Globus pallidus (tissue), 1 donor: ENCODE measurements at regions not wholly inside any gene's neighbourhood (a gene's known extent, or its start where the extent isn't known, plus 50 kb on each side); places are given as distances from the start of the nearest gene placed in this dataset.
"Not testable (repeated sequence)": the region's sequence is repeated elsewhere in the genome, so short reads cannot be mapped to it uniquely, and the experiment has no call there.

Experiments used
- DNase-seq: peaks from one replicate; pipeline ENCODE4 v3.0.0-alpha.2; 2015; ENCODE audit warnings: low spot score

DNA sequence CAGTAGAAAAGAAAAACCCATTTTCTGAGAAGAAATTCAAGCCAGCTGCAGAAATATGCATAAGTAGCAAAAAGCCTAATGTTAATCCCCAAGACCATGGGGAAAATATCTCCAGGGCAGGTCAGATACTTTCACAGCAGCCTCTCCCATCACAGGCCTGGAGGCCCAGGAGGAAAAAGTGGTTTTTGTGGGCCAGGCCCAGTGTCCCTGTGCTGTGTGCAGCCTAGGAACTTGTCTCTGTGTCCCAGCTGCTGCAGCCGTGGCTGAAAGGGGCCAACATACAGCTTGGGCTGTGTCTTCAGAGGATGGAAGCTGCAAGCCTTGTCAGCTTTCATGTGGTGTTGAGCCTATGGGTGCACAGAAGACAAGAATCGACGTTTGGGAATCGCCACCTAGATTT is 581.0 kb downstream of the C4orf33 start:
- DNase-seq = no peak

DNA sequence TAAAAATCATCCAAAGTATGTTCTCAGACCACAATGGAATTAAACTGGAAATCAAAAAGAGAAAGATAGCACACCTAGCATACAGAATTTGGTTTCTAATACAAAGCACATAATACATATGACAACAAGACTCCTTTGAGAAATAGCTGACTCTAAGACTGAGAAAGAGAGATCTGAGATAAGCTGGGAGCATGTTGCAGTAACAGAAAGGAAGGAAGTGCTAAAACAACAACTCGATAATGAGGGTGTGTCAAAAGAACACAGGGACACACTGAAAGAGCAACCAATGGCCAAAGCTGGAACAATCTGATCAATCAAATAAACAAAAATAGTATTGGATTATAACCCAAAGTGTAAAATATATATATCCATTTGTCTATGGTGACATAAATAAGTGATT is 586.6 kb downstream of the C4orf33 start:
- no peak for DNase-seq

DNA sequence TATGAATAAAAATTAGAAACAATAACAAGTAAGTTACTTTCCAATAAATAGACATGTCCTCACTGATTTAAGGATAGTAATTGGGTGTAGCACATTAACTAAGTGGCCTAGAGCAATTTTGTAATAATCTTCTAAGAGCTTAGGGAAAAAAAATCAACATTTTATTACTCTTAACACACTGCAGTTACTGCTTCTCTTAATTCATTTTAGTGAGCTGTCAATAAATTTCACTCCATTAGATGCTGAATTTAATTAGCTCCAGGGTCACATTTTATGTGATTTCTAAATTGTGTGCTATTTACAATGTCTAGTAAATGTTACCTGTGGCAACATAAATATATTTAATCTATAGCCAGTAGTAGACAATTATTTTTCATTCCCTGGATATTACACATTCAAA is 612.0 kb downstream of the C4orf33 start:
- no peak for DNase-seq

DNA sequence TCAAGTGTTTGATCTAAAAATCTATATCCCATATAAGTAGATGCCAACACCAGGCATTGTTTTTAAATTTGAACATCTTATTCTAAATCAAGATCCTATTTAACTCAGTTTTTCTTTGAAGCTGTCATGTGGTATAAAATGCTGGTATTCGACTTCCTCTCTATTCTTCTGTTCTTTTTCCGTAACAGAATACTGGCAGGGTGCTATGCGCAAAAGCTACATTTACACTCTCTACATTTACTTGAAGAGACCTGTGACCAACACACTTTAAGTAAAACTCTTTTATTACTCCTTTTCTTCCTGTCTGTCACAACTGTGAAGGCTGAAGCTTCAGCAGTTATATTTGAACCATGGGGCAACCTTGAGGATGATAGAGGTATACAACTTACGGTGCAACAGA is 612.8 kb downstream of the C4orf33 start:
- DNase-seq = no peak

DNA sequence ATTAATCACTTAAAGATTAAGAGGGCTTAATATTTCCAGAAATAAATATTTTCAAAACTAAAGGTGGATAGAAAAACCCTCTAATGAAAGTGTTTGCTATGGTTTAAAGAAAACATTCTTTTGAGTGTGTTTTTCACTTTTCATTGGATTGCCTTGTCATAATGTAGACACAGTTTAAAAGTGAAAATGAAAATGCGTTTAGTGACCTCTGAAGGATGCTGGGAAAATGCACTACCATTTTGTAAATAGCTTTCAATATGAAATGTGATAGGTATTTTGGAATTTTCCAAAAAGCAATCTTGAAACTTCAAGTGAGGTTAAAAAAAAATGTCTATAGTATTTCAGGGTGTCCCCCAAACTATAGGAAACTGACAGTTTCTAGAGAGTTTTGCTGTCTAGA is 642.2 kb downstream of the C4orf33 start:
- DNase-seq = no peak

DNA sequence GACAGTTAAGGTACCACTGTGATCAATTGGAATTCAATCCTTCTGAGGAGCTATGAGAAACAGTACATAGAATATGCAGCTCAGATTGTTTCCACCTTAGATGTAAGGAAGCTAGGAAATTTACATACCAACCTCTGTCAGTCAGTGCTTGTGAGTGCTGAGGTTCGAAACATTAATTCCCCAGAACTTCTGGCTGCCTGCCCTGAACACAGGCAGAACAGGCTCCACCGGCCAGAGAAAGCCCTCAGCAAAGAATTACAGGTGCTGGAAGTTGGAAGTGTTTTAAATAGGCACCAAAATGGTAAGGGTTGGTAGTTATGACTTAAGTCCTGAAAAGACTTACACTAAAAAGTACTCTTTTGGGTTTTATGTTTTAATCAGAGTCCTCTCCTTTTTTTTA is 651.8 kb downstream of the C4orf33 start:
- no peak for DNase-seq

DNA sequence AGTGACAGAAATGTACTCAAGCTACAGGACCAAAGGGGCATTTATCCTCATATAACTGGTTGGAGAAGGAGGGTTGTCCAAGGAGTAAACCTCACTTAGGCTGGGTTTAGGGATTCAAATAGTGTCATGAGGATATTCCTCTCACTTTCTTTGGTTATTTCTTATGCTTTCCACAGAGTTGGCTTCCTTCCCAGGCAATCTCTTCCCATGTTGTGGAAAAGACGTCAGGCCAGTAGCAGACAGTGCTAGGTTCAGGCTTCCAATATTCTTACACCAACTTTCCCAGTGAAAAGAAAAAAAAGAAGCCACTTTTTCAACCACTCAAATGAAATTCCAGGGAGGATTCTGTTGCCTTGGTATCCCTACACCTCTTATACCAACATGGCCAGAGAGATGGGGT is 653.0 kb downstream of the C4orf33 start:
- DNase-seq = no peak

DNA sequence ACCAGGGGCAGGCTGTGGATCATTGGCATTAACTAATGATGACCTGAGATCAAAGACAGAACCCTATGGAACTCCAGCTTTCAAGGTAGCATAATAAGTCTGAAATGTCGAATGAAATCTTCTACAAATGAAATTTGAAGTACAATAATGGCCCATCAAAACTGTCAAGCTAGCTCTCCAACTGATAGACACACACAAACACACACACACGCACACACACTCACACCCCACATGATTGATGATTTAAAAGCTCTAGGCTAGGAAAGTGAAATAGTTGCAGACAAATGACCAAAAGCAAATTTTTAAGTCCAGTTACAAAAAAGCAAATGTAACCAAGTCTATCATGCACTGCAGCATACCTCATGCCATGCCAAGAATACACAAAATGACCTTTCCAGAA is 655.7 kb downstream of the C4orf33 start:
- no peak for DNase-seq

DNA sequence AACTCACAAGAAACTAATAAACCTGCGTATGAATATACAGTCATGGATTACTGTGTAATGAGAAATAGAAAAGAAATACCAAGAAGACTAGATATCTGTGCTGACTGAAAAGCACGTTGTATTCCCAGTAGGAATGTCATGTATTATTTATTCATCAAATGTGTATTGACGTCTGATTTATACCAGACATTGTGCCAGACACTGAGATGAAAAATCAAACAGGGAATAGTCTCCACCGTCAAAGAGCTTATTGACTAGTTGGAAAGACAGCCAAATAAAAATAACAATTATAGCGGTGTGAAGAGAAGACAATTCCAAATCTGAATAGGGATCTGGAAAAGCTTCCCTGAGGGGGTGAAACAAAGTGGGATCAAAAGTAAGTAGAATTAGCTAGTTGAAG is 687.6 kb downstream of the C4orf33 start:
- DNase-seq = no peak

DNA sequence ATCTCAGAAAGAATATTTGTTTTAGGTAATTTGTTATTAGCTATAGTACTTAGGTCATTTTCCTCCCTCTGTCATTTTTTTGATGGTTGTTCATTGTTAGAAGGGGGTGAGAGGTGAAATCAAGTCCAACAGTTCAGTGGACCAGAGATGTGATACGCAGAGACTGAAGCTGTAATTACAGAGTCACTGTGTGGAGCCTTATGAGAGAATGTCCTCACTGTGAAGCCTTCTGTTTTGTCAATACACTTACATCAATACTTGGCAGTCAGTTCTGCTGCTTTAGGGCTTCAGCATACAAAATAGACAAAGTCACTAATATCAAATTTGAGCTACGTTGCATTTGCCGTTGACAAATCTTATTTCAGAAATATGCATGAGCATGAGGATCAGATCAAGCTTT is 692.5 kb downstream of the C4orf33 start:
- DNase-seq = peak; percentile 12

DNA sequence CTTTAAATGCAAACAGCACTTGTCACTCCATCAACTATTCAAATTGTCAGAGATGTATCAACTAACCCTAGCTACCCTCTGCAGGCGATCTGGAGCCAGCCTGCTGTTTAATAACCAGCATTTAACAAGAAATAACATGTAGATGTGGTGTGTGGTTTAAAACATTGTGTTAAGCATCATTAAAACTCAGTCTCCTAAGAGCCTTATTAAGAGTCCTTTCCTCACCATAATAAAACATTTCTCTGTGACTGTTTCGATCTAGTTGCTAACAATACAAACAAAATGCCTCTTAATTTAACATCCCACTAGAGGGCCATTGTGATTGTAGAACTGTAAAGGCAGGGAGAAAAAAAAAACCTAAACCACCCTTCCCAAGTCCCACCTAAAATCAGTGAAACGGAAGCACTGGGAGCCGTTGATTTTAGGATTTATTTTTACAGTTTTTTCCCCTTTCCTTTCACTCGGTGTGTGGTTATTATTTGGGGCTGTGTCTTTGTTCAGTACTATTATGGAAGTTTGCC is 708.6 kb downstream of the C4orf33 start:
- DNase-seq = no peak

DNA sequence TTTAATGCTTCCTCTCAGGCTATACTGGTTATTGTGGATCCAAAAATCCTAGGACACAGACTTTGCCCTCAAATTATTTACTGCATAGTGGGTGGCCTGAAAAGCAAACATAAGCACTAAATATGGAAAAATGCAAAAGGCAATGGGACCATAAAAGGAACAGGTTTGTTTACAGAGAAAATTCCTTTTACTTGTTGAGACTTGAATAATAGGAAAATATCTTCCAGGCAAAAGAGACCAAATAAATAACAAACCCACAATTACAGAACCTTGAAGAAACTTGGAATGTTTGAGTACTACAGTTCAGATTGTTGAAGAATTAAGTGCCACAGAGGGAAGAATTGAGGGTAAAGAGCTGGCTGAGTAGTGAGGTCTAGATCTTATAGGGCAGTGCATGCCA is 711.0 kb downstream of the C4orf33 start:
- DNase-seq = no peak

DNA sequence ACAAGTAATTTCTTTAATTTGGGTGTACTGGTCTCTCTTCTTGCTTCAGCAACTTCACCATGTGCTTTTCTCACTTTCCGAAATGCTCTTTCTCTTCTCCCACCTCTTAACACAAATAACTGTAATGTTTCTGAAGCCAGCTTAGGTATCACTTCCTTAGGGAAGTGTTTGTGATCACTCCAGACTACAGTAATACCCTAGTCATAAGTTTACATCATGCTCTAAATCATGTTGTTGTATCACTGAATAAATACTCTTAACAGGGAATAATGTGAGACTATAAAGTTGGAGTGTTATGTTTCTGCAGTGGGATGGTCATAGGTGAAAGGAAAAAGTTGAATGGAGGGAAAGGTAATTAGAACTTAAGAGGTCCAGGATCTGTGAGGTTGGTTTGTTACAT is 712.3 kb downstream of the C4orf33 start:
- no peak for DNase-seq

DNA sequence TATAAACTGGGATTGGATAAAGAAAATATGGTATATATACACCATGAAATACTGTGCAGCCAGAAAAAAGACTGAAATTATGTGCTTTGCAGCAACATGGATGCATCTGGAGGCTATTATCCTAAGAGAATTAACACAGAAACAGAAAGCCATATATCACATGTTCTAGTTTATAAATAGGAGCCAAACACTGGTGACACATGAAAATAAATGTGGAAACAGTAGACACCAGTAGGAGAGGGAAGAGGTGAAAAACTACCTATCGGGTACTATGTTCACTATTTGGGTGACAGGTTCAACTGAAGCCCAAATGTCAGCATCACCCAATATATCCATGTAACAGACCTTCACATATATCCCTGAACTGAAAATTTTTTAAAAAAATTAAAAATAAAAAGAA is 725.1 kb downstream of the C4orf33 start:
- DNase-seq = no peak

DNA sequence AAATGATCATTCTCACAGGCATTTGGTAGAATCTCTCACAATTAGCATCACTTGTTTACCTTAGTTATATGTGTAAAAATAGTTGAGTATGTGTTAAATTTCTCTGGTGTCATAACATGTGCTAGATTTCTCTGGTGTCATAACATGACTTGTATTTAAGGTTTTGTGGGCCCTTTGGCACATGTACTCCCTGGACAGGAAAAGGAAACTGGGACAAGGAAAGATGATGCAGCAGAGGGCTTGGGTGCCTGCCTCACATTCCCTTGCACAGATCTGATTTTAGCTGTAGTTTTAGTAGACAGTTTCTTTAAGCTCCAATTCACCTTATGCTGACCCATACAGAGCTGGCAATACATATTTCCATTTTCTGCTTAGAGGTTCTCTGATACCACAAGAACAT is 726.0 kb downstream of the C4orf33 start:
- no peak for DNase-seq

DNA sequence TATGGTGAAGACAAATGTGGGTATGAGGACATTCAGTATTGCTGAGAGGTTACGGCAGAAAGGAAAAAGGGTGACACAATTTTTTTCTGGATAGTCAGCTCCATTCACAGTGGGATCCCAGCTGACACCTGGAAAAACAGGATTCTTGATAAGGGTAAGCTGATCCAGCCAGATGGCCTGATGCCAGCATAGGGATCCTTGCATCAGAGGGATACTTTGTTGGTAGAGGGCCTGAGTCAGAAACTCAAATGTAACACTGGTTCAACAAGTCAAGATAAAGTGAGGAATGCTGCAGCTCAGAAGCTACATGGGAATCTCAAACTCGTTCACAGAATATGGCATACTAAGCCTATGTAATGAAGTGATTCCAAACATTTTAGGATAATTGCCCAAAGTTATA is 726.7 kb downstream of the C4orf33 start:
- no peak for DNase-seq

DNA sequence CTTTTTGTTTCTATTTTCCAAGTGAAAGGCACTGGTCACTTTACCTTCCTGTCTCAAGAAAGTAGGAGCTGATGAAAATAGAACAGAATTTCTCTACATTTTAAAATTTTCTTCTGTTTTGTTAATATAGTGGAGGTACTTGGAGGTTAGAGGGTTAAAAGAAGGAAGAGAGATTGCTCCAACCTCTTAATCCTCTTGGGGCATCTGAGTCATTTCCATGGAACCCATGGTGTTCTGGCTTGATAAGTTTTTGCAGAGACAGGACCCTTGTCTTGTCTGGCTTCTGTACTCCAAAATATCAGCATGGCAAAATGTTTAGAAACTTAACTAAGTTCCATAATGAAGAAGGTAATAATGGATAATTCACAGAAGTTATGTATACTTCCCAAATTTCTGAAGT is 727.2 kb downstream of the C4orf33 start:
- DNase-seq = no peak

DNA sequence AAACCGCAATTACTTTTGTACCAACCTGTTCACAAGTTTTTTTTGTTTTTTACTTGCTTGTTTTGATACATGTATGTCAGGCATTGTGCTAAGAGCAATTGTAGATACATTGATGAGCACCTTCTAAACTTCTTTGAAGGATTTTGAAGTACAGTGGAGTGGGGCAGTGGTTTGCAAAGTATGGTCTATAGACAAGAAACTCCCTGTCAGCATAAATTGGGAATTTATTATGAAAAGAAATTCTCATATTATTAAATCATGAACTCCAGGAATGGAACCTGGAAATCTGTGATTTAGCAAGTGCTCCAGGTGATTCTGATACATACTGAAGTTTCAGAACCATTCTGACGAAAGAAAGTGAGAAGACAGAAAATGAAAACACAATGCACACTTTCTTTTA is 733.4 kb downstream of the C4orf33 start:
- DNase-seq = no peak

DNA sequence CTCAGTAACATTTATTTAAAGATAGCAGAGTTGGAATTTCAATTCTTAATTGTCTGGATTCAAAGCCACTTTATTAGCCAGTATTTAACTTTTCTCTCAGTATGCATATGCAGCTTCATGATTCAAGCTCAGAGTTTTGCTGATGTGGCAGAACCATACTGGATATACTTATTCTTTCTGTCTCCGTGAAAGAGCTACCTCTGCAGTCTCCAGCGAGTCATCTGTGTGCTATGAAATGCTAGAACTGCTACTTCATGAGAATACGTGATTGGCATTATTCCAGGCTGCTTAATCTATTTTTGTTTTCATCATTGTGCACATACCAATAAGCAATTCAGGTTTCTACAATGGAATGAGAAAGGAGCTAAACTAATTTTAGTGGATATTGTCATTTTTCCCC is 743.7 kb downstream of the C4orf33 start:
- no peak for DNase-seq

DNA sequence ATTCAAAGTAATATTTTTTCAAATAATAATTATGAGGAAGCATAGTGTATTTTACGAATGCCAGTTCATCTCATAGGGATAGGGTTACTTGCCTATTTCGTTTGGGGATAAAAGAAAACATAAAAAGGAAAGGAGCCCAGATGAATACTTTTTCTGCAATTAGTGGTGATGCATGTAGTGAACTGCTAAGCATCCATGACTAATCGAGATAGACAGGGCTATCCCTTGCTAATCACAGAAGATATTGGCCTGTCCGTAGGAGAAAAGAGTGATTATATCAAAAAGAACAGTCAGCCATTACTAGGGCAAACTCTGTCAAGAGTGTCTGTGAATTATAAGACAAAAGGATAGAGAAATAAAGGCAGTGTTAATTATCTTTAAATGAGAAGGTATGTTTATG is 746.1 kb downstream of the C4orf33 start:
- no peak for DNase-seq

DNA sequence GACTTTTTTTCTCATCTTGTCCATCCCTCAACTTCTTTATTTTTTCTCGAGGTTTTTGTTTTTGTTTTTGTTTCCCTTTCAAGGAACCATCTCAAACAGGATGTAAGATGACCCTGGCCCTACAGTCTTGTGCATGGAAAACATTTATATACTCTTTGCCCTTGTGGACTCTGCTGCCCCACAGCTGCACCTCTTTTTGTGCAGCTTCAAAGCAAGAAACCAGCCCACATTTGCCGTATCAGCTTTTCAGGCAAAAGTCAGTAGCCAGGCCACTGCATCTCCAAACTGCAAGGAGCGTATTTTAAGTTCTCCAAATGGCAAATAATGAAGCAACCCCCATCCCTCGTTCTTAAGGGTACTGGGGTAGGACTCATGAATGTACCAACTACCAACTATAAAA is 756.5 kb downstream of the C4orf33 start:
- DNase-seq = no peak

DNA sequence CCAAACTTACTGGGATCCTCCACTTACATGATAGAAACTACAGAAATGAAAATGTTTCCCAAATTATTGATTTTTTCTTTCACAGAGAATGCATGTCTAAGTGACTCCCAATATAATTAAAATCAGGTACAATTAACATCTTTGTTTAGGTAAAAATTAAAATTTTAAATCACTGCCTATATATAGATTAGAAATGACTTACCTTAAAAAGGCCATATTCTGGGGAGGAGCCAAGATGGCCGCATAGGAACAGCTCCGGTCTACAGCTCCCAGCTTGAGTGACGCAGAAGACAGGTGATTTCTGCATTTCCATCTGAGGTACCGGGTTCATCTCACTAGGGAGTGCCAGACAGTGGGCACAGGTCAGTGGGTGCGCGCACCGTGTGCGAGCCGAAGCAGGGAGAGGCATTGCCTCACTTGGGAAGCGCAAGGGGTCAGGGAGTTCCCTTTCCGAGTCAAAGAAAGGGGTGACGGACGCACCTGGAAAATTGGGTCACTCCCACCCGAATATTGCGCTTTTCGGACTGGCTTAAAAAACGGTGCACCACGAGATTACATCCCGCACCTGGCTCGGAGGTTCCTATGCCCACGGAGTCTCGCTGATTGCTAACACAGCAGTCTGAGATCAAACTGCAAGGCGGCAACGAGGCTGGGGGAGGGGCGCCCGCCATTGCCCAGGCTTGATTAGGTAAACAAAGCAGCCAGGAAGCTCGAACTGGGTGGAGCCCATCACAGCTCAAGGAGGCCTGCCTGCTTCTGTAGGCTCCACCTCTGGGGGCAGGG is 757.9 kb downstream of the C4orf33 start:
- DNase-seq = not testable (repeated sequence)

DNA sequence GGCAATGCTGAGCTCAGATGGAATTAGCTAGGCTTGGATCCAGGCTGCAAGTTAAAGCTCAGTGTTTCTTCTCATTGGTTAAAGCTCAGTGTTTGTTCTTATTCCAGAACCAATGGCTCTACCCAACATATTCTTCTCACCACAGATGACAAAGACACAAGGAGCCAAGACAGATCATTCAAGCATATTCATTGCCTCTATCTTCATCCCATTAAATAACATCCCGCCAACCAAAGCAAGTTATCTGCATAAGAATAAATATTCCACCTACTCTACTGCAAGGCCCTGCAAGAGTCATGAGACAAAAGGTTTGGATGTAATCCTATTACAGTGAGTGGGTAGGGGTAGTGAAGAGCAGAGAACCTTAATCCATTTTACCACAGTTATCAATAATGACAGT is 766.5 kb downstream of the C4orf33 start:
- DNase-seq = no peak

DNA sequence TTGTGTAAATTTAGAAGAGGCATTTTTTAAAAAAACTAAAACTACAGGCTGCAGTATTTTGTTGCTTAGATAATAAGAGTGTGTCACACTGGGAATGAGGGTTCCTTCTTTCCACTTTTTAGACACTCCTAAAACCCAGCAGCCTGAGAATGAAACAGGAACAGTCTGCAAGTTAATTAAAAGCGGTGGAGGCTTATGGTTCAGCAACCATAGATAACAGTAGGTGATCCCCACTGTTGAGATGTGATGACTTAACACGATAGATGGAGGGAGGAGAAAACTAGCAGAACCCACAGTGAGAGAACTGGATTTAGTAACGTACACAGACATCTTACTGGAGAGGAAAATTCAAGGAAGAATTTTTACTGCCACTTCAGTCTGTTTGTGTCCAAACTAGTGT is 767.3 kb downstream of the C4orf33 start:
- DNase-seq = no peak
